COLO829 (cell line): ENCODE measurements at regions not wholly inside any gene's neighbourhood (a gene's known extent, or its start where the extent isn't known, plus 50 kb on each side); places are given as distances from the start of the nearest gene placed in this dataset.
"Not testable (repeated sequence)": the region's sequence is repeated elsewhere in the genome, so short reads cannot be mapped to it uniquely, and the experiment has no call there.

Experiments used
- DNase-seq: peaks from one replicate; pipeline ENCODE4 v3.0.0; 2012; ENCODE audit warnings: low spot score

GRCh38 chr7:106713452-106713851 is 52.5 kb upstream of the CCDC71L start:
- not testable (repeated sequence) for DNase-seq

DNA sequence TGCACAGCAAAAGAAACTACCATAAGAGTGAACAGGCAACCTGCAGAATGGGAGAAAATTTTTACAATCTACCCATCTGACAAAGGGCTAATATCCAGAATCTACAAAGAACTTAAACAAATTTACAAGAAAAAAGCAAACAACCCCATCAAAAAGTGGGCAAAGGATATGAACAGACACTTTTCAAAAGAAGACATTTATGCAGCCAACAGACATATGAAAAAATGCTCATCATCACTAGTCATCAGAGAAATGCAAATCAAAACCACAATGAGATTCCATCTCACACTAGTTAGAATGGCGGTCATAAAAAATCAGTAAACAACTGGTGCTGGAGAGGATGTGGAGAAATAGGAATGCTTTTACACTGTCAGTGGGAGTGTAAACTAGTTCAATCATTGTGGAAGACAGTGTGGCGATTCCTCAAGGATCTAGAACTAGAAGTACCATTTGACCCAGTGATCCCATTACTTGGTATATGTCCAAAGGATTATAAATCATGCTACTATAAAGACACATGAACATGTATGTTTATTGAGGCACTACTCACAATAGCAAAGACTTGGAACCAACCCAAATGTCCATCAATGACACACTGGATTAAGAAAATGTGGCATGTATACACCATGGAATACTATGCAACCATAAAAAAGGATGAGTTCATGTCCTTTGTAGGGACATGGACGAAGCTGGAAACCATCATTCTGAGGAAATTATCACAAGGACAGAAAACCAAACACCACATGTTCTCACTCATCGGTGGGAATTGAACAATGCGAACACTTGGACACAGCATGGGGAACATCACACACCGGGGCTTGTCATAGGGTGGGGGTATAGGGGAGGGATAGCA is 53.9 kb upstream of the CCDC71L start:
- DNase-seq: not testable (repeated sequence)

DNA sequence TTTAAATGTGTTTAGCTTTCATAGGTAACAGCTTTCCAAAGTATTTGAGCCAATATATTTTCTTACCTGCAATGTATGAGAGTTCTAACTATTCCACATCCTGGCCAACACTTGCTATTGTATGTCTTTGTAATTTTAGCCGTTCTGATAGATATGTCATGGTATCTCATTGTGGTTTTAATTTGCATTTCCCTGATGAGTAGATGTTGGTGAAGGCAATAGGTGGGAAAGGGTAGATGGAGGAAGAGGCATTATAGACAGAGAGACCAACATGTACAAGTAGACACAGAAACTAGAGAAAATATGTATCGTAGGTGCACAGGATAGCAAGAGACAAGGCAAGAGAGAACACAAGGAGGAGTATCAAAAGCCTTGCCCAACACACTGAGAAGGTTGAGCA is 54.8 kb upstream of the CCDC71L start:
- no peak for DNase-seq

- no peak for DNase-seq
Measured at GRCh38 chr7:106717254-106717954, 56.4 kb upstream of the CCDC71L start.

GRCh38 chr7:106717955-106718871 is 57.3 kb upstream of the CCDC71L start:
- peak; percentile 97 for DNase-seq

GRCh38 chr7:106720641-106721040 is 59.7 kb upstream of the CCDC71L start:
- DNase-seq: peak; percentile 40

DNA sequence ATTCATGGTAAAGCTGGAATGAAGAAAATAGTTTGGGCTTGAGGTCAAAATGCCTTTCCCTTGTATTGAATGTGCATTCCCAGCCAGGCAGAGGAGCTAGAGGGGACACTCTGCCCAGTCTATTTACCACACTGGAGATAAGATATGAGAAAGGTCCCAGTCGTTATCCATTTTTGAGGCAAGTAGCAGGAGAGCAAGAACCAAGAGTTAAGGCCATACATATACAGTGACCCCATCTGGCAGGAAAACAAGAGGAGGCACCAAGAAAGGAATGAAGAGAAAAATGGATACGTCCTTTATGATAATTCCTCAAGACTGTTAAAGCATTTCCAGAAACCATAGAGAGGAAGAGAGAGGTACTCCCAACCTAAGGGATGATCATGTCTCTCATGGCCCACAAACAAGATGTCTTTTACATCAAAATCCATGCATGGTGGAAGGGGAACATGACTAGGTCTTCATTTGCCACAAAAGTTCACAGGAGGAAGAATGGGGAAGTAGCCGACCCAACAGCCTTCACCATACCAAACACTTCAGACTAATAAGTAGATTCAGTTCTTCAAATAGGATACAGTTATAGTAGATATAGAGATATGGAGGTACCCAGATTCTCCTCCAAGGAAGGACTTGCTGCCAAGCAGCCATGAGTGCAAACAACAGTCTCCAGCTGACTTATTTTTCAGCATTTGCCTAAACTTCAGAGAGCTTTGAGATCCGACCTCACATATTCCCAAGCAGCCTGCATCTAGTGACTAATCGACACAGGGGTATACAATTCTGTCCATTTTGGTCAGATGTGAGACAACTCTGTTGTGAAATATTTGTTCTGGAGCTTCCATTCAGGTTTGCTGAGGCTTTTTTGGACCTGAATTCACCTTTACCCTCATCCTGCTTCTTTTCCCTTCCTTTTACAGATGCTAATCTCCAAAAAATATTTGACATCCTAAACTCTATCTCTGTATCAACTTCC is 61.1 kb upstream of the CCDC71L start:
- DNase-seq: no peak

DNA sequence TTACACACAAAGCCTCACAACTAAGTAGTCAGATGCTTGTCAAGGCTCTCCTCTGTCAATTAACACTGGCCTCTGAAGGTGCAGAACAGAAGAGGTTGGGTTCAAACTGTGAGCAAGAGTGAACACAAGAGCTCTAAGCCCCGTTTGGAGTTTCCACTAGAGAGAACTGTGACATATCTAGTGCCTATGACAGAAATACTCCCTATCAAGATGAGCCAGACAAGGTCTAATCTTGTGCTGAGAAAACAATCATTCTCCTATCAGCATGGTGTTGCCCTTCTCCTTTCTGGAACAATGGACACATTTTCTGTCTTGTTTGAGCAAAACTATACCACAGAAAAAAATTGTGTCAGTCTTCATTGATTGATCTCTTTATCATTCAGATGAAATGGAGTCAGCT is 62.4 kb upstream of the CCDC71L start:
- peak; percentile 62 for DNase-seq

DNA sequence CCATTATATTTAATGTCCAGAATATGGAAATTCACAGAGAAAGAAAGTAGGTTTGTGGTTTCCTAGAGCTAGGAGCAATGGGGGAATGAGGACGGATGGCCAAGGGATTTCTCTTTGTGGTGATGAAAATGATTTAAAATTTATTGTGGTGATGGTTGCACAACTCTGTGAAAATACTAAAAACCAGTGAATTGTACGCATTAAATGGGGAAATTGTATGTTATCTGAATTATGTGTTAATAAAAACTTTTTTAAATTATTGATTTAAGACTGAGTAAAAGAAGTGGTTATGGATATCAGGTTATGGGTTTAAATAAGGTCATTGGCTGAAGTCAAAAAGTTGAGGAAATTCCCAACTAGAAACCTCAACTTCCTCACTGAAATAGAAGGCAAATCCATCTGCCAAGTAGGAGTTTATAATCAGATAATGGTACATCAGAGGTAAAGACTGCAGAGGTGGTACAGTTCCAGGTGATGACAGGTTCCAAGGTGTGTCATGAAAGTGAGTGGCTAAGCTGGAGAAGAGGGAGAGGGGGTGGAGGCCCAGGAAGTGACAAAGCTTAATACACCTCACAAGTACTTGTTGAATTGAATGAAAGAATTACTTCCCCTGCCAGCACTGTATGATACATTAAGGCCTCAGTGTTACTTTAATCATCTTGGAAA is 68.9 kb upstream of the CCDC71L start:
- DNase-seq: no peak

- no peak for DNase-seq
Measured at GRCh38 chr7:106731187-106731586, 70.2 kb upstream of the CCDC71L start.

GRCh38 chr7:106731646-106732444 is 70.9 kb upstream of the CCDC71L start:
- DNase-seq: no peak

DNA sequence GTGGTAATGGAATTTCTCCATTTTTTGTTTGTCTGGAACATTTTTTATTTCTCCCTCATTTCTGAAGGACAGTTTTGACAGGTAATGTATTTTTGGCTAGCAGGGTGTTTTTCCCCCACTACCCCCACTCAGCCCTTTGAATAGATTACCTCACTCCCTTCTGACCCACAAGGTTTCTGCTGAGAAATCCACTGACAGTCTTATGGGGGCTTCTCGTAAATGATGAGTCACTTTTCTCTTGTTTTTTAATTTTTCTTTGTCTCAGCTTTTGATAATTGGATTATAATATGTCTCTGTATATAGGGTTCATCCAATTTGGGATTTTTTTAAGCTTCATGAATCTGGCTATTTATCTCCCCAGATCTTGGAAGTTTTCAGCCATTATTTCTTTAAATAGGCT is 74.7 kb upstream of the CCDC71L start:
- no peak for DNase-seq

- DNase-seq: no peak
Measured at GRCh38 chr7:106736123-106736507, 75.2 kb upstream of the CCDC71L start.

GRCh38 chr7:106736508-106737201 is 75.7 kb upstream of the CCDC71L start:
- DNase-seq: peak; percentile 85

DNA sequence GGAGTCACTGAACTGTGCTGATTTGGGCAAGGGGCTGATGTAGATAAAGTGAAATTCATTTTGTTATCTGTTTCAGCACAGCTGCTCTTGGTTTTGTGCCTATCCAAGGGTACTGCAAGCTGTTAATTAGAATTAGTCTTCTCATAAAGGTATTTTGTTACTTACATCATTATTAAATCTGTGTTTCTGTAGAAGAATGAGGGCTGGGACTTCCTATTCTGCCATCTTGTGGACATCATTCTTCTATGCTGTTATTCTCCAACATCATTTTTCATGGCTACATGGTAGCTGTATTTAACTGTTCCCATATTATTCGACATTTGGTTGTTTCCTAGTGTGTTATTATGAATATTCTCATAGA is 76.2 kb upstream of the CCDC71L start:
- DNase-seq: peak; percentile 40

DNA sequence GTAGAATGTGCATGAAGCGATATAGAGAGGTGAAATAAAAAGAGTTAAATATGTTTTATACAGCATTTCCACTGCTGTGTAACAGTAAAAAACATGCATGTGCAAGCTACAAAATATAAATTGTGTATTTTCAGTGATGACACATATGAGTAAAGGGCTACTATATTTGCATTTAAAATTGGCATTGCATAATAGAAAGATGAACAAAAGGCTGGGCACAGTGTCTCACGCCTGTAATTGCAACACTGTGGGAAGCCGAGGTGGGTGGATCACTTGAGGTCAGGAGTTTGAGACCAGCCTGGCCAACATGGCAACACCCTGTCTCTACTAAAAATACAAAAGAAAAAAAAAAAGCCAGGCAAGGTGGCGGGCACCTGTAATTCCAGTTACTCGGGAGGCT is 79.8 kb upstream of the CCDC71L start:
- DNase-seq: no peak

DNA sequence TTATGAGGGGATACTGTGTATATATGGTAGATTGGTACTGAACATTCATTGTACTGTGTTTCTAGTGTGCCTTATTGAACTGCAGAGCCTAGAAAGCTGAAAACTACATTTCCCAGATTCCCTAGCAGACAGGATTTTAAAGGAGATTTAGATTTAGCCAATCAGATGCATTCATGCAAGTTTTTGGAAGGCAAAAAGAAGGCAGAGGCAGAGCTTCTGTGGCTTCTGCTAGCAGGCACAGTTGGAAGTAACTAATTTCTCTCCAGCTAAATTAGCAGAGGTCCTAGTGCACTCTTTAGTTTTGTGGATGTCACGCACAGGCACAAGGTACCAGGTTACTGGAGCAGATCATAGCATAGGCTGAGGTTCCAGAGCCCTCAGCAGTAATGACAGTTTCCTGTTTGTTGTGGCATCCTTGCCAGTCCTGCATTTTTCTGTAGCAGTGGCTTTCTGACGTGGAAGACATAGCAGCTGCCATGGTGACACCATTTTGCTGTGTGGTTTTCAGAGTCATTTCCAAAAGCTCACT is 83.7 kb upstream of the CCDC71L start:
- no peak for DNase-seq

DNA sequence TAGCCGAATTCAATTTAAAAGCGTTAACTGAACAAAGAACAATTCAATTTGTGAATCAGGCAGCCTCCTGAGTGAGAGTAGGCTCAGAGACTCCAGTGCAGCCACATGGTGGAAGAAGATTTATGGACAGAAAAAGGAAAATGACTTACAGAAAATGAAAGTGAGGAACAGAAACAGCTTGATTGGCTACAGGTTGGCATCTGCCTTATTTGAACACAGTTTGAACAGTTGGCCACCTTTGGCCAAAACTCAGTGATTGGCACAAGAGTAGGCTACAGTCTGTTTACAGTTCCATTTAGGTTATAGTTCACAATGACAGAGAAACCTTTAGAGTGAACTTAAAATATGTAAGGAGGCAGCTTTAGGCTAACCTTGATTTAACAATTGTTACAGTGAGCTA is 86.3 kb upstream of the CCDC71L start:
- not testable (repeated sequence) for DNase-seq

- DNase-seq: no peak
Measured at GRCh38 chr7:106747804-106748203, 86.8 kb upstream of the CCDC71L start.
